ENCODE measurements at regions not wholly inside any gene's neighbourhood (a gene's known extent, or its start where the extent isn't known, plus 50 kb on each side); places are given as distances from the start of the nearest gene placed in this dataset.

GRCh38 chr3:31027914-31028313 lies 133.5 kb upstream of the GADL1 start:
- ATAC-seq (no peak), DNase-seq (no peak)
- intact Hi-C loops (cut with DNase I) = no loop called here
- Histone ChIP-seq H3K36me3 (replicated peaks in 1 of 2; ENCODE audit: insufficient read depth in 1 of 2, low read depth in 2 of 2) (no peaks in the 10 kb centered on the region), H3K4me3 (no peak overlapping the region), H3K4me1 (no peaks in the 10 kb centered on the region), H3K27me3 (no peaks in the 10 kb centered on the region), H3K9me3 (no peaks in the 10 kb centered on the region), H3K27ac (no peak overlapping the region)
- WGBS, 2 donors = 80 to 87% methylated on average over 2 of the region's 2 CpGs
- TF ChIP-seq CTCF (IDR thresholded peaks at IDR 0.05) = no peak
- TF ChIP-seq POLR2A (IDR thresholded peaks at IDR 0.05) = no peak

- WGBS, 2 donors = 58 to 70% methylated on average over 1 of the region's 1 CpG
- no peaks in the 10 kb centered on the region for H3K4me1 ChIP-seq
- no peak for TF ChIP-seq POLR2A (IDR thresholded peaks at IDR 0.05)
- no peak for TF ChIP-seq CTCF (IDR thresholded peaks at IDR 0.05)
- H3K27ac ChIP-seq = no peak overlapping the region
- H3K36me3 ChIP-seq (replicated peaks in 1 of 2; ENCODE audit: insufficient read depth in 1 of 2, low read depth in 2 of 2) = no peaks in the 10 kb centered on the region
- no peaks in the 10 kb centered on the region for H3K9me3 ChIP-seq
- intact Hi-C loops (cut with DNase I) = no loop called here
- no peak for DNase-seq
- no peak for ATAC-seq
- no peaks in the 10 kb centered on the region for H3K27me3 ChIP-seq
- H3K4me3 ChIP-seq = no peak overlapping the region
Observed at GRCh38 chr3:31028766-31029165, 134.3 kb upstream of the GADL1 start.

- DNase-seq = no peak
- Histone ChIP-seq H3K27ac (no peak overlapping the region), H3K36me3 (replicated peaks in 1 of 2; ENCODE audit: insufficient read depth in 1 of 2, low read depth in 2 of 2) (no peaks in the 10 kb centered on the region), H3K9me3 (no peaks in the 10 kb centered on the region), H3K27me3 (no peaks in the 10 kb centered on the region), H3K4me3 (no peak overlapping the region), H3K4me1 (no peaks in the 10 kb centered on the region)
- TF ChIP-seq CTCF (IDR thresholded peaks at IDR 0.05) = no peak
- no peak for ATAC-seq
- 34 to 57% methylated on average over 3 of the region's 3 CpGs for WGBS, 2 donors
- intact Hi-C loops (cut with DNase I) = no loop called here
Observed at GRCh38 chr3:31029706-31030105, 135.2 kb upstream of the GADL1 start.

DNA sequence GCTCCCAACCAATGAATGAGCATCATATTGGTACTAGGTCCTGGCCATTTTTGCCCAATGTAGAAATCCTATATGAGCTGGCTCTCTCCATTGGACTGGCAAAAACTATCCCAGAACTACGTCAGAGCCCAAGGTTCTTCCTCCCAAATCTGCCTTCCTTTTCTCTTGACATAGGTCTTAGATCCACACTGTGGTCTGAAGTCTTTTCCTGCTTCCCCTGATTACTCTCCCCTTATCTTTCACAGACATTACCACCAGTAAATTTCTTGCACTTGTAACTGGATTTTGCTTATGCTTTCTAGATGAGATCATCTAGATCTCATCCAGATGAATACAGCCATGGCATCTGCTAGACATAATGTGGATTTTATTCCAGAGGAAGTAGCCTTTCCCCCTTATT lies 141.2 kb upstream of the GADL1 start:
- H3K36me3 ChIP-seq (replicated peaks in 1 of 2; ENCODE audit: insufficient read depth in 1 of 2, low read depth in 2 of 2) = no peaks in the 10 kb centered on the region
- no peak overlapping the region for H3K27ac ChIP-seq
- WGBS, 2 donors = 50 to 53% methylated on average over 1 of the region's 1 CpG
- DNase-seq (no peak), ATAC-seq (no peak)
- H3K9me3 ChIP-seq = no peaks in the 10 kb centered on the region
- TF ChIP-seq CTCF (IDR thresholded peaks at IDR 0.05) (no peak), POLR2A (IDR thresholded peaks at IDR 0.05) (no peak)
- intact Hi-C loops (cut with DNase I) = no loop called here
- H3K4me1 ChIP-seq = no peaks in the 10 kb centered on the region
- H3K4me3 ChIP-seq = no peak overlapping the region
- H3K27me3 ChIP-seq = no peaks in the 10 kb centered on the region

- ATAC-seq = no peak
- no peak overlapping the region for H3K27ac ChIP-seq
- no peaks in the 10 kb centered on the region for H3K4me1 ChIP-seq
- intact Hi-C loops (cut with DNase I) = no loop called here
- DNase-seq = no peak
- H3K9me3 ChIP-seq = peaks cover 0 to 7% (median 0%) of the 10 kb centered on the region in 3 donors
- H3K36me3 ChIP-seq (replicated peaks in 1 of 2; ENCODE audit: insufficient read depth in 1 of 2, low read depth in 2 of 2) = no peaks in the 10 kb centered on the region
- no peaks in the 10 kb centered on the region for H3K27me3 ChIP-seq
- no peak overlapping the region for H3K4me3 ChIP-seq
- 59 to 74% methylated on average over 3 of the region's 3 CpGs for WGBS, 2 donors
- TF ChIP-seq POLR2A (IDR thresholded peaks at IDR 0.05) = no peak
Observed at GRCh38 chr3:31038086-31038739, 143.8 kb upstream of the GADL1 start.

Data from body of pancreas (tissue), 4 donors.